ENCODE measurements at regions not wholly inside any gene's neighbourhood (a gene's known extent, or its start where the extent isn't known, plus 50 kb on each side); places are given as distances from the start of the nearest gene placed in this dataset.

GRCh38 chr12:91706466-91706865, 439.2 kb downstream of the BTG1 start:
- TF ChIP-seq CTCF (conservative IDR thresholded peaks at IDR 0.05), result no peak
- TF ChIP-seq ZFX (IDR thresholded peaks at IDR 0.05), result no peak
